OCI-LY3 (cell line): ENCODE measurements at regions not wholly inside any gene's neighbourhood (a gene's known extent, or its start where the extent isn't known, plus 50 kb on each side); places are given as distances from the start of the nearest gene placed in this dataset.

Source experiments
- CTCF ChIP-seq: fragments of 200-600, 300-600 bp; sonication (generic); IDR thresholded peaks from 2 replicates; pipeline ENCODE4 v1.5.1; 2014; ENCODE audit warnings: antibody characterized with exemption, low read length, low read depth
- EZH2phosphoT487 ChIP-seq: fragments of 200-600 bp; shearing (Covaris generic); IDR thresholded peaks from 2 replicates; pipeline ENCODE4 v1.6.1; 2018; ENCODE audit warnings: antibody characterized with exemption, mixed run types, low read depth

DNA sequence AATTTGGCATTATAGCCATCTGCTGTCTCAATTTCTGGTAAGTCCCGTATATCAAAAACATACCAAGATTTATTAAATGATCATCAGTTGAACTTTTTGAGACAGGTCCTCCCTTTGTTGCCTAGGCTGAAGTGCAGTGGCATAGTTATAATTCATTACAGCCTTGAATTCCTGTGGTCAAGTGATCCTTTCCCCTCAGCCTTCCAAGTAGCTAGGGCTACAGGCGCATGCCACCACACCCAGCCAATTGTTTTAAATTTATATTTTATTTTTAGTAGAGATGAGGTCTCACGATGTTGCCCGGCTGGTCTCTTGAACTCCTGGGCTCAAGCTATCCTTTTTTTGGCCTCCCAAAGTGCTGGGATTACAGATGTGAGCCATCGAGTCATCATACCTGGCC, 418.9 kb downstream of the ARHGEF28 start:
- TF ChIP-seq CTCF (no peak), EZH2phosphoT487 (no peak)
